DMS53 treated with DMSO at 0.1 percent for 48 hours (cell line): ENCODE measurements at regions not wholly inside any gene's neighbourhood (a gene's known extent, or its start where the extent isn't known, plus 50 kb on each side); places are given as distances from the start of the nearest gene placed in this dataset.
"Not testable (repeated sequence)": the region's sequence is repeated elsewhere in the genome, so short reads cannot be mapped to it uniquely, and the experiment has no call there.

Experiments
- DNase-seq: peaks from one replicate; lab custom pipeline; 2025; ENCODE audit not compliant: unreplicated experiment; lab: John Stamatoyannopoulos, UW

DNA sequence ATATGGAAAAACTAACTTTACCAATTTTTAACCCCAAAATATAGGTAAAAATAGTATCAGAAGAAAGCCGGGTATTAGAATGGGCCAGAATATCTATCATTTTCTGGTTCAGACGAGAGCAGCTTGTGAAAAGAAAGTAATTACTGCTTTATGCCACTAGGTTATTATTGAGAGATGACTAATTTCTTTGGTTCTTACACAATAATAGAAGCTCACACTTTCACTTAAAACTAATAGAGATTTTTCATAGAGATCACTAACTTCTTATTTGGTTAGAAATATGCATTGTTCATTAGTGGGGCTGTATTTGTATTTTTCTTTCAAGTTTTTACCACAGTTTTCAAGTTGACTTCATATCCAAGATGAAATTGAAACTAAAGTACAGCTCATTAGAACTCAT lies 1241.2 kb upstream of the FLRT2 start:
- DNase-seq, result no peak

DNA sequence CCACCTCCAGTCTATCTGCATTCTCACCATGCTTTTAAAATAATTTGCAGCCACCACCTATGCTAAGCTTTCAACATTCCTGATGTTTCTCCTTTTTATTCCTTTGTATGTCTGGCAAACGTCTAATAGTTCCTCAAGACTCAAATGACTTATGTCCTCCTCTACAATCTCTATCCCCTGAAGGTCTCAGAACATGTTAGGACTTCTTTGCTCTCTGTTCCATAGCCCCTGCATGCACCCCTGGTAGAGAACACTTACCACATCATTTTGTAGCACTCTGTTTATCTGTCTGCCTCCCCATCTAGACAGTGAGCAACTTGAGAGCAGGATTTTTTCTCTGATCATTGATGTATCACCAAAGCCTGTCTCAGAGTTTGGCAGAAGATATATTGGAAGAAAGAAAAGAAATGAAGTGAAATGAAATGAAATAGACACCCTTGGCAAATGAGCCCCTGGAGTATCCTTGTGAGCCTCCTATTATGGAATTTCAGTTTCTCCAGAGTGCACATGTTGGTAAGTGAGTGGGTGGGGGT lies 1231.2 kb upstream of the FLRT2 start:
- DNase-seq, result no peak

DNA sequence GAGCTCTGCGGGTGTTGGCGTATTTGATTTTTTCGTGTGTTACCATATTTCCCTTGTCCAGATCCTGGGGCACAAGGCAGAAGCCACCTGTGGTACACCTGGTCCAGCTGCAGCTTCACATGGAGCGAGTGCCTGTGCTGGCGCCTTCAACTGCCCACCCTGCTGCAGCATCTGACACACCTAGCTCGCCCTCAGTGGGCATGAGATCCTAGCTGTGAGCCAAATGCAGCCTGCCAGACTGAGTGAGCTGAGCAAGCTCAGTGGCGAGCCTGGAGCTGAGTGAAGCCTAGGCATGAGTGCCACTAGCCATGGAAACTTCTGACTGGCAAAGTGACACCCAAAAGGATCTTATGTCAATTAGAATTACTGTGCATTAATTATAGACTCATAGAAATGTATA lies 1226.8 kb upstream of the FLRT2 start:
- no peak for DNase-seq

DNA sequence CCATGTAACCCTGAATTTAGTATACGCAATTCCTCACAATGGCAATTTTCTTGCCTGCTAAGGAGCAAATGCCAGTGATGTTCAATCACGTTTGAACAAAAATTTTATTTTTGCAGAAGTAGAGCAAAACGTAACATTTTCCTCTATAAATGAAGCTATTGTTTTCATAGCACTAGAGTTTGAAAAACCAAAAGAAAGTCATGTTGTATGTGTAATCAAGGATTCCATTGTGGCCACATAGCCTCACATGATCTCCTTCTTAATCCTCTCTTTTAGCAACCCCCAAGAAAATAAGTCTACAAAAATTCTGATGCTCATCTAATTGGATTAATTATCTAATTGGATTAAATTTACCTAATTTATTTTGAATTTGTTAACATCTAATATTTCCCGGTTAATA lies 1217.4 kb upstream of the FLRT2 start:
- no peak for DNase-seq

DNA sequence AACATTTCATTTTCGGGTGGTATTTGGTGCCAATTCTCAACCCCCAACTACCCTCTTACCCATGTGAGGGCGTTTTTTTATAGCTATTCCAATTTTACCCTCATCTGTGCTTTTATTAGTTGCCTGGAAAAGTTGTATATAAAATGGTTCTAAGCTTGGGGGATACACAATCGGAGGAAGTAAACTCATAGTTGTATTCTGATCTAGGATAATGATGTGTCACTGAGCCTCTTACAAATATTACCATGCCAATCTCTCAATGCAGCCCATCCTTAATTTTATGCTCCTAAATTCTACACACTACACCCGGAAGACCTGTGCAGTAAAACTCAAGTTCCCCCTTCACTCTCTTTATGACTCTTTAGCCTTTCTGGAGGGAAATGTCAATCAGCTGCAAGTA lies 1206.5 kb upstream of the FLRT2 start:
- DNase-seq, result no peak

DNA sequence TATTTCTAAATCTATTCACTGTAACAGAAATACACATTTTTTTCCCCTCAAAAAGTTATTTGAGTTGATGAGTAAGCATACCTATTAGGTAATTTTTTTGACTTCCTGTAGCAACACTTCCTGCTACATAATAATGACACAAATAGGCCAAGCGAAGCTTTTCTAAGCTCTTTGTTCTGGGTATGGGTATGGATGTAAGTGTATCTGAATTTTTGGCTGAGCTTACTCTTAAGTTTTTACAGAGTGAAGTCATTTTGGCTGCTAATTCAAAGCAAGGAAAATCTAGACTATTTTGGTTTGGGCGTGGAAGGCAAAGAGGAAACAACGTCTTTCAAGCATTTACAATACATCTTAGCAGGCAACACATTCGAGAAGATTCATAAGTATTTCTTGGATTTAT lies 1206.0 kb upstream of the FLRT2 start:
- no peak for DNase-seq

DNA sequence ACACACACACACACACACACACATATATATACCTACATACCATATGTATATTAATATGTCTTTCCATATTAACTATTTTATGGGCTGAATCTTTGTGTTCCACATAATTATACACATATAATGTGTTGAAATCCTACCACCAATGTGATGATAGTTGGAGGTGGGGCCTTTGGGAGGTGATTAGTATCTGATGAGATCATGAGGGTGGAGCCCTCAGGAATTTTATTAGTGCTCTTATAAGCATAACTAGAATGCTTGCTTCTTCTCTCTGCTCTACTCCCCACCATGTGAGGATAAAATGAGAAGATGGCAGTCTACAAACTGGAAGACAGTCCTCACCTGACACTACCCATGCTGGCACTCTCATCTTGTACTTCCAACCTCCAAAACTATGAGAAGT lies 1193.5 kb upstream of the FLRT2 start:
- no peak for DNase-seq

DNA sequence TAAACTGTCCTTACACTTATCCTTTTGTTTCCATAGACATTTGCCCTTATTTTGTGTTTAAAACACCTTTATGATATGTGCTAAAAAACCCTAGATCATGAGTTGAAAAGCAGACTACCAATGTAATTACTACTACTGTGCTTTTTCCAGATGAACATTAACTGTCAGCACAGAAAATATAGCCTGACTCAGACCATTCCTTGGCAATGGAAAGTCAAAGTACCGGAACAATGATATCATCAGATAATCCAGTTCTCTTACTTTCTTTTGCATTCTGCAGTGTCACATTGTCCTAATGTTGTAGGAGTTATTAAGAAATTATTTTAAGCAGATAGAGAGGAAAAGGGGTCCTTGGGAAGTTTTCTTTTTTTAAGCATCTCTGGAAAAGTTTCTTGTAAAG lies 1189.0 kb upstream of the FLRT2 start:
- DNase-seq, result peak; percentile 5

DNA sequence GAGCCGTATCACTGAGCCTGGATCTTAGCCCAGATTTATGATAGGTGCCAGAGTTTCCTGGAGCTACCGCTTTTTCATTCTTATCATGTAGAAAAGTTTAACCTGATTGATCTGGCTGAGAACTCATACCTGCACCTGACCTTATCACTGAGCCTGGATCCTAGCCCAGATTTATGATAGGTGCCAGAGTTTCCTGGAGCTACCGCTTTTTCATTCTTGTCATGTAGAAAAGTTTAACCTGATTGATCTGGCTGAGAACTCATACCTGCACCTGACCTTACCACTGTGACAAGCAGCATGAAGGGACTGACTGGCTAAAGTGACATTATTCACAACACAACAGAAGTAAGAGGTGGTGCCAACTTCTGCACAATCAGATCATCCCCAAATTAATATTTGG lies 1188.1 kb upstream of the FLRT2 start:
- DNase-seq, result not testable (repeated sequence)

DNA sequence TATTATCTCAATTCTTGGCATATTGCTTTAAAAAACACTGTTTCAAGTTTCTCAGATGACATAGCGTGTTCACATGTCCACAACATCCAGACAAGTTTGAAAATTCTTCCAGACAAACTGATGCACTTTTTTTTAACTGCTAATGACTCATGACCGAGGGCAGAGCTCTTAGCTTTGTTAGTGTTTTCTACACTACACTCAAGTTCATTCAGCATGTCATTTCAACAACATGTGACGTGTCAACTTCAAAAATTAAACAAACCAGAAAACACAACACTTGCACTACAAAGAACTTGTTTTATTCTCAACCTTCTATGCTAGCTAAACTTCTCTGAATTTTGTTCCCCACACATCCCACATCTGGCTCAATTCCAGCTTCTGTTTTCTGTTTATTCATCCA lies 1186.3 kb upstream of the FLRT2 start:
- DNase-seq, result peak; percentile 81

DNA sequence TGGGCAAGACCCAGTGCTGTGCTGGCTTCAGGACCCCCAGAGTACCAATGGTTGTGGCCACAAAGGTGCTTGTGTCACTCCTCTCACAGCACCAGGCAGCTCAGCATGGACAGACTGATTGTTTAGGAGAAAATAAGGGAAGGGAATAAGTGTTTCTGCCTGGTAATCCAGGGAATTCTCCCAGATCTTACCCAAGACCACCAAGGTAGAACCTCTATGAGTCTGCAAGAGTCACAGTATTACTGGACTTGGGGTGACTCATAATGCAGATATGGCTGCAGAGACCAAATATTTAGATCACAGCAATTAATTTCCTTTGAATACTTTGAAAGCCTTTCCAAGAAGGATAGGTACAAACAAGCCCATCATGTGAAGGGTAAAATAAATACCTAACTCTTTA lies 1178.3 kb upstream of the FLRT2 start:
- no peak for DNase-seq

DNA sequence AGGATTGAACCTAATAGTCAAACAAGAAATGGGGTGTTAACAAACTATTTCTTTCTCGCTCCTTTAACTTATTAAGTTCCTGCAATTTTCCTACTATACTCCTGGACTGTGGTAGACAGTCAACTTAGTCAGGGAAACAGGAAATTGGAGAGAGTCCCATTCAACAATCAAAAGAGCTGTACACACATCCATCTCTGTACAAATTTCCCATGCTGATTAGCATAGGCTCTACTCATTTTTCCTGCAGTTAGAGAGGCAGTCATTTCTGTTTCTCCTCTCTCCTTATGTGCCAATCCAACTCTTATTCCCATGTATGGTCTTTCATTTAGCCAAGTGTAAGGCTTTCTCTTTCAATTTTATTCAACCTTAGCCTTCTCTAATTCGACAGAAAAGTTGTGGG lies 1168.5 kb upstream of the FLRT2 start:
- DNase-seq, result no peak

DNA sequence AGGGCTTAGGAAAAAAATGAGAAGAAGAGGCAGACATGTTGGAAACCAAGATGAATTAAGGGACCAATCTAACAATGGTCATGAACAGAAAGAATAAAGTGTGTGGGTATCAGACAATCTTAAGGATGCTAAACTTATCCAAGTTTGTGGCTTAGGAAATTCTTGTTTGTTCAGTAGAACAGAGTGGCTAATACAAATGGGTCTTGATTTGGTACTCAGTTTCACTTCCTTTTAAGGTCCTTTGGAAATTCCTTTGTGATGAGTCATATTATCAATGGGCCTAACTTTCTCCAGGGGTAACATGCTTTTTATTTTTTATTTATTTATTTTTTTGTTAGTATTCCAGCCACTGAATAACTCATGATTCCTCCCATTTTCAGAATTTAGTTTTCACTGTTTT lies 1154.7 kb upstream of the FLRT2 start:
- DNase-seq, result no peak

DNA sequence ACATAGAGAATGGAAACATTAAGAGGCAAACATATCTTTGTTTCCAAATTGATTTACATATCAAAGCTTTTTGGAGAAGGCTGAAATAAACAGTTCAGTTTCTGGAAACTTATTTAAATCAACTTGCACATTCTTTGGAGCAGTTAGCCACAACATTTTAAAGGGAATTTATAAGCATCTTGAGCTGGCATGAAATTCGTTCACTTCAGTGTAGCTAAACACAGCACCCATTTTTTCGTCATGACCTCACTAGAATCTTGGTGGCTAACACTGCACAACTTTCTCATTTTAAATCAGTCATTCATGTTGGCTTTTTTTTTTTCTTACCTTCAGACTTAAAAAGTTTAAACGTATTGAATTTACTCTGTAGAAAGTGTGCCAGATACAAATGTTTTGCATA lies 1139.9 kb upstream of the FLRT2 start:
- no peak for DNase-seq

DNA sequence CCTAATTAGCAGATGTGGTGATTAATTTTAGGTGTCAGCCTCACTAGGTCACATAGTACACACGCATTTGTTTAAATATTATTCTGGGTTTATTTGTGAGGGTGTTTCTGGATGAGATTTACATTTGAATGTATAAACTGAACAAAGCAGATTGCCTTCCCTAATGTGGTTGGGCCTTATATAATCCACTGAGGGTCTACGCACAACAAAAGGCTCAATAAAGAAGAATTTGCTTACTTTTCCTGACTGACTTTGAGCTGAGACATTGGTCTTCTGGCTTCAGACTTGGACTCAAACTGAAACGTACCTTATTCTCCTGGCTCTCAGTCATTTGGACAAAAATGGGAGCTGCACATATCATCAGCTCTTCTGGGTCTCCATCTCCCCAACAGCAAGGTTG lies 1132.3 kb upstream of the FLRT2 start:
- DNase-seq, result no peak

DNA sequence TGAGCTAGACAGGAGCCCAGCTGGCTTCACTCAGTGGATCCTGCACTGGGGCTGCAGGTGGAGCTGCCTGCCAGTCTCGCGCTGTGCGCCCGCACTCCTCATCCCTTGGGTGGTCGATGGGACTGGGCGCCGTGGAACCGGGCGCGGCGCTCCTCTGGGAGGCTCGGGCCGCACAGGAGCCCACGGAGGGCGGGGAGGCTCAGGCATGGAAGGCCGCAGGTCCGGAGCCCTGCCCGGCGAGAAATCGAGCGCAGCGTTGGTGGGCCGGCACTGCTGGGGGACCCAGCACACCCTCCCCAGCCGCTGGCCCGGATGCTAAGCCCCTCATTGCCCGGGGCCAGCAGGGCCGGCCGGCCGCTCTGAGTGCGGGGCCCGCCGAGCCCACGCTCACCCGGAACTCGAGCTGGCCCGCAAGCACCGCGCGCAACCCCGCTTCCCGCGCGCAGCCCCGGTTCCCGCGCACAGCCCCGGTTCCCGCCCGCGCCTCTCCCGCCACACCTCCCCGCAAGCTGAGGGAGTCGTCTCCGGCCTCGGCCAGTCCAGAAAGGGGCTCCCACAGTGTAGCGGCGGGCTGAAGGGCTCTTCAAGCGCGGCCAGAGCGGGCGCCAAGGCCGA lies 1130.5 kb upstream of the FLRT2 start:
- DNase-seq, result no peak

DNA sequence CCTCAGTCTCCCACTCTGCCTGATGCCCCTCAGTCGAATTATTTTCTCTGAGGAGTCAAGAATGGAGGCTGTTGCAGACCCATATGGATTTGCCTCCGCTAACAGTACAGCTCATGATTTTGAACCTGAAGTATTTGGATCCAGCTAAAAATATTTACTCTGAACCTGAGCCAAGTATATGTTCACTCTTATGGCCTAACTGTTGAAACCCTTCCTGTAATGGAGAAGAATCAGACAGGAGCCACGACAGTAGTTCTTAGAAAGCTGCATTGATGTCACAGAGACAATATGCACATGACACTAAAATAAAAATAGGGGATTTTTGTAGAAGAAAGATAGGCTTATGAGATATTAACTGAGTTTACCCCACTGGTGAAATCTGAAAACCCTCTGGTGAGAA lies 1128.3 kb upstream of the FLRT2 start:
- DNase-seq, result no peak

DNA sequence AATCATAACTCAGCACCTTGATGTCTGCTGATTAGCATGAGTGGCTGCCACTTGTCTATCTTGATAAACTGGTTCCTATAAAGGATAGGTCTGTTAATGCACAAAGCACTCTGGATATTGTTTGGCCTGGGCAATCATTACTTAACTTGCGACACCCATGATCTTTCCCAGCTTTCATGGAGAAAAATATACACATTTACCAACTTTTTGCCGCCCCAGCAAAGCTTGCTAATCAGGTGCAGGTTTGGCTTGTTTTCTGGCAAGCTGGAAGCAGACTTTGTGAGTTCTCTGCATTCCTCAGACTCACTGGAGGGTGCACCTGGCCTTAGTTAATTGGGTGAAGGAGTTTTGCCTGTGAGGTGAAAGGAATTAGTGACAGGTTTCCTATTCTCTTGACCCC lies 1126.4 kb upstream of the FLRT2 start:
- peak; percentile 49 for DNase-seq

DNA sequence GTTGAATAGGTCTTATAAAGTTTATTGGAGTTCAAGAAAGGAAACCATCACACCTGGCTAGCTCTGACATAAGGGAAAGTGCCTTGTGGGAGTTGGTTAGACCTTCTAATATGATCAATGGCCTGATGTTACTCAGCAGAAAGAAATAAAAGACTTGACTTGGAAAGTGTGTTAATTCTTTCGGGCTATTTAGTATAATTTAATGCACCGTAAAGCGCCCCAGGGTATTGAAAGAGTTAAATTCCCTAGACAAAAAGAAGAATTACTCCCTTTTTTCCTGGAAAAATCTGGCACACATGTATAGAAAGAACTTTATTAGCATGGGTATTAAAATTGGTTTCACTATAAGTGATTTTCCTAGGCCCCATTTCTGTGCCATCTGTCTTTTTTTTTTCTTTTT lies 1125.7 kb upstream of the FLRT2 start:
- no peak for DNase-seq

DNA sequence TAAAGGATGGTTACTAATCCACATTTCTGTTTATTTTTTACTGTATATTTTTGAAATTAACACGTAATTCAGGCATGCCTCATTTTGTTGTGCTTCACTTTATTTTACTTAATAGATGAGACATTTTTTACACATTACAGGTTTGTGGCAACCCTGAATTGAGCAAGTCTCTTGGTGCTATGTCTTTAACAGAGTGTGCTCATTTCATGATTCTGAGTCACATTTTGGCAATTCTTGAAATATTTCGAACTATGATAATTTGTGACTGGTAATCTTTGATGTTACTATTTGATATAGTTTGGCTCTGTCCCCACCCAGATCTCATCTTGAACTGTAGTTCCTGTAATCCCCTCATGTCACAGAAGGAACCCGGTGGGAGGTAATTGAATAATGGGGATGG lies 1120.5 kb upstream of the FLRT2 start:
- no peak for DNase-seq

DNA sequence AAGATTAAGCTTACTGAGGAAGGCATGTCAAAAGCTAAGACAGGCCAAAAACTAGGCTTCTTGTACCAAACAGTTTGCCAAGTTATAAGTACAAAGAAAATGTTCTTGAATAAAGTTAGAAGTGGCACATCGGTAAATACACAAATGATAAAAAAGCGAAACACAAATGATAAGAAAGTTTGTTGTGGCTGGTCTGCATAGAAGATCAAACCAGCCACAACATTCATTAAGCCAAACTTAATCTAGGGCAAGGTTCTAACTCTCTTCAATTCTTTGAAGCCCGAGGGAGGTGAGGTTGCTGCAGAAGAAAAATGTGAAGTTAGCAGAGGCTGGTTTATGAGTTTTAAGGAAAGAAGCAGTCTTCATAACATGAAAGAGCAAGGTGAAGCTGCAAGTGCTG lies 1119.6 kb upstream of the FLRT2 start:
- DNase-seq, result no peak

DNA sequence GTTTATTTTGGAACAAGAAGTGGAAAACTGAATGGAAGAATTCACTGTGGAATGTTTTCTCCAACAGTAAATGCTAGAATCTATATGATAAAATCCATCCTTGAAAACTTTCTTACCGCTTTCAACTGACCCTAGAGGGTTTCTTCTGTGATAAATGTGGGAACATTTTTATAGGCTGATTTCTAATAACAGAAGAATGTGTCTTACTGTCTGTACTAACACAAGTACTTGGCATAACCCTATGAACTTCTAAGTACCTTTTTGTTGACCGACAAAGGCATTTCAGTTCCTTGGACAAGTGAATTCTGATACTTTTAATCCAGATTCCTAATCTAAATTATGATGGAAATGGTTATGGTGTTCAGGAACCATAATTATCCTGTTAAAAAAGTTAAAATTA lies 1109.7 kb upstream of the FLRT2 start:
- DNase-seq, result no peak

DNA sequence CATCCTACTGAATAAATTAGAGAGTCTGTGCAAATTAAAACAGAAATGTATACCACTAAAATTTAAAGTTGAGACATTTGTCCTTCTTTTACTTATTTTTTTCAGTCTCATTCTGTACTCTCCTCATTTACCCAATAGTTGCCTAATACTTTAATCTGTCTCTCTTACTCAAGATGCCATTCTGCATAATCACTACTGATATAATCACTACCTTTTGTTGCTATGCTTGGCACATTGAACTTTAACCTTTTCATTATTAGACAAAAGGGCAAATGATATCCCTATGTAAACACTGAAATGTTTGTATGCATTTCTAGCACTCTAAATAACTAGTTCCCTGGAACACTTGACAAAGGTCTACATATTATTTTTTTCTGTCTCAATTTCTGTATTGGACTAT lies 1108.3 kb upstream of the FLRT2 start:
- DNase-seq, result peak; percentile 42

DNA sequence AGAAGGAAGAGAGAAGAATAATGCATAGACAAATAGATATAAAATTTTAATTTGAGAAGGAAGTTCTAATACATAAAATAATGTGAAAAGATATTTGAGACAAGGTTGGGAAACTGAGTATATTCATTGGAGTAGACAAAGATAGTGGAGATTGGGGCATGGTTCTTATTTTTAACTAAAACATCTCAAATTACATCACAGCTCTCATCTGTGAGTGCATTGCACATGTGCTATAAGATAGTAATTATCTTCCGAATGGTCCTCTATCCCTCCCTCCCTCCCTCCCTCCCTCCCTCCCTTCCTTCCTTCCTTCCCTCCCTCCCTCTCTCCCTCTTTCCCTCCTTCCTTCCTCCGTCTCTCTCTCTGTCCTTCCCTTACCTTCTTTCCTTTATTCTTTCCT lies 1104.0 kb upstream of the FLRT2 start:
- no peak for DNase-seq
